Activated CD8-positive, alpha-beta T cell treated with anti-CD3 and anti-CD28 coated beads, Interleukin-2, amount 10 ng/mL, durations not matched to agents 7 days and 5 days (primary cell): ENCODE measurements at regions not wholly inside any gene's neighbourhood (a gene's known extent, or its start where the extent isn't known, plus 50 kb on each side); places are given as distances from the start of the nearest gene placed in this dataset.

Experiments
- ATAC-seq: fragments of 150-1000 bp; cut with Tn5 transposase; one replicate; pipeline ENCODE4 v1.10.0; 2021; ENCODE audit warnings: moderate library complexity
- CTCF ChIA-PET: fragments of 350-600 bp; sonication (Branson Sonifier 250); formaldehyde crosslinking; loops from one replicate; lab custom pipeline; 2021; ENCODE audit warnings: antibody characterized with exemption; lab: Charles Lee
- POLR2A ChIA-PET: fragments of 350-600 bp; sonication (Branson Sonifier 250); formaldehyde crosslinking; loops from one replicate; lab custom pipeline; 2021; ENCODE audit warnings: antibody characterized with exemption; lab: Charles Lee
- DNase-seq: peaks from one replicate; pipeline ENCODE4 v3.0.0-alpha.2; 2020
- H3K27ac Mint-ChIP-seq: one replicate; pipeline ENCODE4 v1.8.0; 2021; ENCODE audit warnings: mild to moderate bottlenecking, mixed read lengths
- H3K27me3 Mint-ChIP-seq: one replicate; pipeline ENCODE4 v1.8.0; 2021; ENCODE audit warnings: low read depth, mixed read lengths
- H3K36me3 Mint-ChIP-seq: one replicate; pipeline ENCODE4 v1.8.0; 2021; ENCODE audit warnings: low read depth, mixed read lengths
- H3K4me1 Mint-ChIP-seq: one replicate; pipeline ENCODE4 v1.8.0; 2021; ENCODE audit warnings: low read depth, mixed read lengths
- H3K4me3 Mint-ChIP-seq: one replicate; pipeline ENCODE4 v1.8.0; 2021; ENCODE audit warnings: mild to moderate bottlenecking, mixed read lengths
- H3K9me3 Mint-ChIP-seq: one replicate; pipeline ENCODE4 v1.8.0; 2022; ENCODE audit warnings: mixed read lengths; ENCODE audit not compliant: insufficient read depth

GRCh38 chr10:33813871-33814270 lies 479.4 kb upstream of the NRP1 start:
- Mint-ChIP-seq H3K27me3 (no peaks in the 10 kb centered on the region), H3K4me1 (no peaks in the 10 kb centered on the region), H3K36me3 (no peaks in the 10 kb centered on the region), H3K9me3 (no peaks in the 10 kb centered on the region), H3K4me3 (no peak overlapping the region), H3K27ac (no peak overlapping the region)
- CTCF ChIA-PET: no interaction called here
- no peak for DNase-seq
- POLR2A ChIA-PET: no interaction called here
- no peak for ATAC-seq

- Mint-ChIP-seq H3K27me3 (no peaks in the 10 kb centered on the region), H3K9me3 (no peaks in the 10 kb centered on the region), H3K4me3 (no peak overlapping the region), H3K4me1 (no peaks in the 10 kb centered on the region), H3K36me3 (no peaks in the 10 kb centered on the region), H3K27ac (no peak overlapping the region)
- ATAC-seq (no peak), DNase-seq (no peak)
- ChIA-PET POLR2A (no interaction called here), CTCF (no interaction called here)
These were observed 478.9 kb upstream of the NRP1 start for GRCh38 chr10:33813415-33813814.

GRCh38 chr10:33812586-33812985 lies 478.1 kb upstream of the NRP1 start:
- no peaks in the 10 kb centered on the region for H3K27me3 Mint-ChIP-seq
- no peak overlapping the region for H3K4me3 Mint-ChIP-seq
- no peaks in the 10 kb centered on the region for H3K36me3 Mint-ChIP-seq
- ATAC-seq (no peak), DNase-seq (no peak)
- no peaks in the 10 kb centered on the region for H3K9me3 Mint-ChIP-seq
- ChIA-PET POLR2A (no interaction called here), CTCF (no interaction called here)
- no peaks in the 10 kb centered on the region for H3K4me1 Mint-ChIP-seq
- H3K27ac Mint-ChIP-seq: no peak overlapping the region

- ChIA-PET POLR2A (no interaction called here), CTCF (no interaction called here)
- H3K9me3 Mint-ChIP-seq: no peaks in the 10 kb centered on the region
- no peak overlapping the region for H3K27ac Mint-ChIP-seq
- no peaks in the 10 kb centered on the region for H3K27me3 Mint-ChIP-seq
- no peaks in the 10 kb centered on the region for H3K36me3 Mint-ChIP-seq
- ATAC-seq (no peak), DNase-seq (no peak)
- H3K4me3 Mint-ChIP-seq: no peak overlapping the region
- H3K4me1 Mint-ChIP-seq: no peaks in the 10 kb centered on the region
These were observed 476.5 kb upstream of the NRP1 start for GRCh38 chr10:33810986-33811385.

GRCh38 chr10:33809732-33810131 lies 475.3 kb upstream of the NRP1 start:
- Mint-ChIP-seq H3K27me3 (no peaks in the 10 kb centered on the region), H3K4me3 (no peak overlapping the region), H3K9me3 (no peaks in the 10 kb centered on the region), H3K4me1 (no peaks in the 10 kb centered on the region), H3K36me3 (no peaks in the 10 kb centered on the region), H3K27ac (no peak overlapping the region)
- CTCF ChIA-PET: no interaction called here
- ATAC-seq: no peak
- no peak for DNase-seq
- POLR2A ChIA-PET: no interaction called here

GRCh38 chr10:33808475-33808874 lies 474.0 kb upstream of the NRP1 start:
- Mint-ChIP-seq H3K9me3 (no peaks in the 10 kb centered on the region), H3K27ac (no peak overlapping the region), H3K36me3 (no peaks in the 10 kb centered on the region), H3K4me3 (no peak overlapping the region), H3K27me3 (no peaks in the 10 kb centered on the region), H3K4me1 (no peaks in the 10 kb centered on the region)
- CTCF ChIA-PET: no interaction called here
- ATAC-seq: no peak
- DNase-seq: no peak
- POLR2A ChIA-PET: no interaction called here

GRCh38 chr10:33807531-33808359 lies 473.3 kb upstream of the NRP1 start:
- DNase-seq (no peak), ATAC-seq (no peak)
- H3K27ac Mint-ChIP-seq: no peak overlapping the region
- no peaks in the 10 kb centered on the region for H3K36me3 Mint-ChIP-seq
- H3K4me1 Mint-ChIP-seq: no peaks in the 10 kb centered on the region
- CTCF ChIA-PET: no interaction called here
- H3K4me3 Mint-ChIP-seq: no peak overlapping the region
- H3K9me3 Mint-ChIP-seq: no peaks in the 10 kb centered on the region
- no peaks in the 10 kb centered on the region for H3K27me3 Mint-ChIP-seq
- POLR2A ChIA-PET: no interaction called here

- Mint-ChIP-seq H3K36me3 (no peaks in the 10 kb centered on the region), H3K27me3 (no peaks in the 10 kb centered on the region), H3K9me3 (no peaks in the 10 kb centered on the region), H3K27ac (no peak overlapping the region), H3K4me3 (no peak overlapping the region), H3K4me1 (no peaks in the 10 kb centered on the region)
- ATAC-seq (no peak), DNase-seq (no peak)
- CTCF ChIA-PET: no interaction called here
- POLR2A ChIA-PET: no interaction called here
These were observed 471.4 kb upstream of the NRP1 start for GRCh38 chr10:33805831-33806230.

- H3K36me3 Mint-ChIP-seq: no peaks in the 10 kb centered on the region
- no peaks in the 10 kb centered on the region for H3K4me1 Mint-ChIP-seq
- POLR2A ChIA-PET: no interaction called here
- no peaks in the 10 kb centered on the region for H3K27me3 Mint-ChIP-seq
- no peak overlapping the region for H3K4me3 Mint-ChIP-seq
- H3K9me3 Mint-ChIP-seq: no peaks in the 10 kb centered on the region
- DNase-seq: no peak
- CTCF ChIA-PET: no interaction called here
- H3K27ac Mint-ChIP-seq: no peak overlapping the region
- no peak for ATAC-seq
These were observed 470.1 kb upstream of the NRP1 start for GRCh38 chr10:33804584-33804983.

GRCh38 chr10:33803248-33803647 lies 468.8 kb upstream of the NRP1 start:
- Mint-ChIP-seq H3K4me3 (no peak overlapping the region), H3K27ac (no peak overlapping the region), H3K4me1 (no peaks in the 10 kb centered on the region), H3K9me3 (no peaks in the 10 kb centered on the region), H3K27me3 (no peaks in the 10 kb centered on the region), H3K36me3 (no peaks in the 10 kb centered on the region)
- POLR2A ChIA-PET: no interaction called here
- ATAC-seq (no peak), DNase-seq (no peak)
- CTCF ChIA-PET: no interaction called here

GRCh38 chr10:33802566-33802965 lies 468.1 kb upstream of the NRP1 start:
- Mint-ChIP-seq H3K27ac (no peak overlapping the region), H3K4me1 (no peaks in the 10 kb centered on the region), H3K4me3 (no peak overlapping the region), H3K9me3 (no peaks in the 10 kb centered on the region), H3K27me3 (no peaks in the 10 kb centered on the region), H3K36me3 (no peaks in the 10 kb centered on the region)
- CTCF ChIA-PET: no interaction called here
- DNase-seq (no peak), ATAC-seq (no peak)
- POLR2A ChIA-PET: no interaction called here

GRCh38 chr10:33801705-33802104 lies 467.2 kb upstream of the NRP1 start:
- no peak for DNase-seq
- ChIA-PET CTCF (no interaction called here), POLR2A (no interaction called here)
- H3K27me3 Mint-ChIP-seq: no peaks in the 10 kb centered on the region
- no peaks in the 10 kb centered on the region for H3K9me3 Mint-ChIP-seq
- H3K36me3 Mint-ChIP-seq: no peaks in the 10 kb centered on the region
- H3K4me1 Mint-ChIP-seq: no peaks in the 10 kb centered on the region
- no peak for ATAC-seq
- H3K27ac Mint-ChIP-seq: no peak overlapping the region
- H3K4me3 Mint-ChIP-seq: no peak overlapping the region

GRCh38 chr10:33800986-33801385 lies 466.5 kb upstream of the NRP1 start:
- Mint-ChIP-seq H3K36me3 (no peaks in the 10 kb centered on the region), H3K4me1 (no peaks in the 10 kb centered on the region), H3K27ac (no peak overlapping the region), H3K27me3 (no peaks in the 10 kb centered on the region), H3K4me3 (no peak overlapping the region), H3K9me3 (no peaks in the 10 kb centered on the region)
- ChIA-PET POLR2A (no interaction called here), CTCF (no interaction called here)
- DNase-seq (no peak), ATAC-seq (no peak)
